Endothelial cell of umbilical vein (primary cell): ENCODE measurements at regions not wholly inside any gene's neighbourhood (a gene's known extent, or its start where the extent isn't known, plus 50 kb on each side); places are given as distances from the start of the nearest gene placed in this dataset.

Experiments used
- BruUV-seq: library from RNA; stranded (reverse); fragments of 400-500 nt; replicated peaks from 2 replicates; lab custom pipeline; 2021; lab: Mats Ljungman, UMichigan
- CTCF ChIA-PET: fragments of 300-600, 350-600 bp; sonication (Branson Sonifier 250); formaldehyde crosslinking; loops from one replicate; lab custom pipeline; 2021; ENCODE audit warnings: antibody characterized with exemption, inconsistent platforms; lab: Charles Lee
- POLR2A ChIA-PET: fragments of 300-600, 350-600 bp; sonication (Branson Sonifier 250); formaldehyde crosslinking; loops from one replicate; lab custom pipeline; 2021; ENCODE audit warnings: antibody characterized with exemption, inconsistent platforms; lab: Charles Lee
- DNase-seq: peaks from one replicate; pipeline ENCODE4 v3.0.0-alpha.2; 2011; ENCODE audit warnings: low read depth, low spot score
- FAIRE-seq: peaks from 2 replicates; lab custom pipeline; 2011; peaks lifted over from hg19 to GRCh38; lab: Jason Lieb, UNC
- H2AFZ ChIP-seq: 2 replicates; pipeline ENCODE4 v1.6.0; 2012; ENCODE audit warnings: low read depth, low read length, control low read depth, inconsistent platforms
- H3K27ac ChIP-seq: 2 replicates; pipeline ENCODE4 v1.5.1; 2011; ENCODE audit warnings: low read depth, mild to moderate bottlenecking, control low read depth, low read length, moderate library complexity; ENCODE audit not compliant: insufficient read depth
- H3K27me3 ChIP-seq, 2 experiments: 2 replicates each; pipeline versions ENCODE4 v1.6.0 to v1.6.1; 2011; ENCODE audit warnings: low read length in 2 of 2, mixed read lengths in 1 of 2; ENCODE audit not compliant: control insufficient read depth in 2 of 2, insufficient read depth in 2 of 2
- H3K36me3 ChIP-seq, 2 experiments: 2 replicates in 1 of 2; 3 replicates in 1 of 2; pipeline ENCODE4 v1.5.1; 2011; ENCODE audit warnings: low read length in 2 of 2, mild to moderate bottlenecking in 1 of 2, moderate library complexity in 1 of 2; ENCODE audit not compliant: control insufficient read depth in 2 of 2, insufficient read depth in 2 of 2; ENCODE audit errors: extremely low read depth in 1 of 2
- H3K4me1 ChIP-seq: 3 replicates; pipeline ENCODE4 v1.5.1; 2011; ENCODE audit warnings: mild to moderate bottlenecking, low read length; ENCODE audit not compliant: control insufficient read depth, insufficient read depth; ENCODE audit errors: extremely low read depth
- H3K4me2 ChIP-seq: 2 replicates; pipeline ENCODE4 v1.6.1; 2011; ENCODE audit warnings: low read length, control low read depth, mixed read lengths; ENCODE audit not compliant: insufficient read depth
- H3K4me3 ChIP-seq, 3 experiments: fragments of 200-600 bp in 1 of 3; sonication (generic), shearing (Covaris generic) in 1 of 3; replicated peaks in 1 of 3; 2 replicates each; pipeline ENCODE4 v1.5.1; 2011 to 2016; ENCODE audit warnings: control low read depth in 3 of 3, low read length in 3 of 3, mild to moderate bottlenecking in 2 of 3, inconsistent platforms in 1 of 3, low read depth in 1 of 3, moderate library complexity in 1 of 3; ENCODE audit not compliant: insufficient read depth in 1 of 3
- H3K79me2 ChIP-seq: 2 replicates; pipeline ENCODE4 v1.6.0; 2012; ENCODE audit warnings: low read length, inconsistent platforms; ENCODE audit not compliant: control insufficient read depth, insufficient read depth
- H3K9ac ChIP-seq: replicated peaks from 2 replicates; pipeline ENCODE3; 2011; ENCODE audit warnings: low read length, control low read depth; ENCODE audit not compliant: insufficient read depth; ENCODE audit errors: extremely low read depth
- H3K9me1 ChIP-seq: replicated peaks from 3 replicates; pipeline ENCODE4 v1.6.0; 2011; ENCODE audit warnings: mild to moderate bottlenecking, low read length; ENCODE audit not compliant: control insufficient read depth, insufficient read depth; ENCODE audit errors: extremely low read depth
- H3K9me3 ChIP-seq: replicated peaks from 2 replicates; pipeline ENCODE4 v1.5.1; 2012; ENCODE audit warnings: low read length, inconsistent platforms; ENCODE audit not compliant: control insufficient read depth, insufficient read depth
- H4K20me1 ChIP-seq: replicated peaks from 2 replicates; pipeline ENCODE3; 2011; ENCODE audit warnings: mild to moderate bottlenecking, low read length; ENCODE audit not compliant: control insufficient read depth, insufficient read depth; ENCODE audit errors: extremely low read depth
- CTCF ChIP-seq, 2 donors: IDR thresholded peaks; 1 replicate in 1 of 2; 2 replicates in 1 of 2; pipeline ENCODE4 v1.5.1; 2011; ENCODE audit warnings: low read length in 2 of 2, mild to moderate bottlenecking in 2 of 2, moderate library complexity in 2 of 2, control low read depth in 1 of 2, inconsistent platforms in 1 of 2, low read depth in 1 of 2; ENCODE audit not compliant: insufficient read depth in 1 of 2; ENCODE audit errors: extremely low read depth in 1 of 2
- EZH2 ChIP-seq: IDR thresholded peaks from 2 replicates; pipeline ENCODE4 v1.6.1; 2012; ENCODE audit warnings: borderline replicate concordance, low read depth, mild to moderate bottlenecking, moderate library complexity, low read length, inconsistent platforms; ENCODE audit not compliant: severe bottlenecking
- FOS ChIP-seq: IDR thresholded peaks from 2 replicates; pipeline ENCODE4 v1.6.1; 2011; ENCODE audit warnings: mild to moderate bottlenecking, low read length, moderate library complexity, borderline replicate concordance; ENCODE audit not compliant: insufficient read depth
- GATA2 ChIP-seq: IDR thresholded peaks from 2 replicates; pipeline ENCODE4 v1.7.0; 2011; ENCODE audit warnings: low read depth, mild to moderate bottlenecking, moderate library complexity, mixed read lengths, low read length; ENCODE audit not compliant: insufficient read length, insufficient read depth
- JUN ChIP-seq: IDR thresholded peaks from 2 replicates; pipeline ENCODE4 v1.6.1; 2011; ENCODE audit warnings: borderline replicate concordance, low read depth; ENCODE audit not compliant: insufficient read length, insufficient read depth
- MAX ChIP-seq: IDR thresholded peaks from 2 replicates; pipeline ENCODE4 v1.6.1; 2011; ENCODE audit not compliant: insufficient read depth, insufficient read length
- MYC ChIP-seq: IDR thresholded peaks from one replicate; pipeline ENCODE4 v1.6.1; 2011; ENCODE audit warnings: mild to moderate bottlenecking, low read depth, low read length
- POLR2A ChIP-seq: IDR thresholded peaks from 2 replicates; pipeline ENCODE4 v1.6.1; 2012; ENCODE audit warnings: low read depth, mild to moderate bottlenecking, control low read depth, low read length
- POLR2AphosphoS5 ChIP-seq: IDR thresholded peaks from 2 replicates; pipeline ENCODE4 v1.6.1; 2012; ENCODE audit warnings: low read depth, mild to moderate bottlenecking, control low read depth, low read length, moderate library complexity; ENCODE audit not compliant: insufficient read depth
- dilution Hi-C: fragments of 300-500 bp; cut with MboI; formaldehyde crosslinking; loops from one replicate; pipeline ENCODE4 v1.15.0; 2019; ENCODE audit warnings: low sequenced_read_pairs; ENCODE audit not compliant: extremely low pct_ligation_motif_present
- intact Hi-C: fragments of 100-400 bp; cut with micrococcal nuclease; formaldehyde crosslinking; loops from one replicate; pipeline ENCODE4 v1.10.0; 2022

- Histone ChIP-seq H3K36me3 (no peaks in the 10 kb centered on the region), H3K4me2 (no peak overlapping the region), H4K20me1 (no peaks in the 10 kb centered on the region), H2AFZ (no peak overlapping the region), H3K9me3 (no peaks in the 10 kb centered on the region), H3K9me1 (no peaks in the 10 kb centered on the region), H3K27ac (no peak overlapping the region), H3K4me1 (peaks cover 2% of the 10 kb centered on the region), H3K9ac (no peak overlapping the region), H3K4me3 (no peak overlapping the region), H3K79me2 (no peaks in the 10 kb centered on the region), H3K27me3 (peaks cover 5 to 9% of the 10 kb centered on the region in 2 experiments)
- no peak for TF ChIP-seq FOS
- TF ChIP-seq MYC = no peak
- TF ChIP-seq CTCF (IDR thresholded peaks at IDR 0.05; ENCODE audit: extremely low read depth in 1 of 2, insufficient read depth in 1 of 2, low read depth in 1 of 2, low read length in 2 of 2) = no peak
- TF ChIP-seq POLR2AphosphoS5 = no peak
- TF ChIP-seq MAX = no peak
- TF ChIP-seq JUN = no peak
- no peak for TF ChIP-seq EZH2
- TF ChIP-seq POLR2A = no peak
- no peak for TF ChIP-seq GATA2
- intact Hi-C loops (no loop called here), dilution Hi-C loops (no loop called here)
- POLR2A ChIA-PET = no interaction called here
- BruUV-seq = no TSS peak
- no peak for FAIRE-seq
- DNase-seq = no peak
- CTCF ChIA-PET = no interaction called here
Observed at GRCh38 chr1:226476648-226477319, 68.9 kb upstream of the PARP1 start.
